Suppressor macrophage treated with lipopolysaccharide for 4 hours (primary cell): ENCODE measurements at regions not wholly inside any gene's neighbourhood (a gene's known extent, or its start where the extent isn't known, plus 50 kb on each side); places are given as distances from the start of the nearest gene placed in this dataset.
"Not testable (repeated sequence)": the region's sequence is repeated elsewhere in the genome, so short reads cannot be mapped to it uniquely, and the experiment has no call there.

Source experiments
- DNase-seq: peaks from one replicate; pipeline ENCODE4 v3.0.0-alpha.2; 2020

- not testable (repeated sequence) for DNase-seq
Observed at GRCh38 chr6:8619408-8619807, 184.1 kb upstream of the SLC35B3 start.

- DNase-seq = no peak
Observed at GRCh38 chr6:8608737-8609136, 173.4 kb upstream of the SLC35B3 start.

GRCh38 chr6:8589941-8590729, 154.8 kb upstream of the SLC35B3 start:
- no peak for DNase-seq

- DNase-seq = no peak
Observed at GRCh38 chr6:8588176-8588575, 152.8 kb upstream of the SLC35B3 start.

- DNase-seq = no peak
Observed at GRCh38 chr6:8583291-8583690, 147.9 kb upstream of the SLC35B3 start.

- no peak for DNase-seq
Observed at GRCh38 chr6:8579372-8579771, 144.0 kb upstream of the SLC35B3 start.

- no peak for DNase-seq
Observed at GRCh38 chr6:8578006-8578405, 142.7 kb upstream of the SLC35B3 start.

GRCh38 chr6:8574749-8575468, 139.6 kb upstream of the SLC35B3 start:
- no peak for DNase-seq

- no peak for DNase-seq
Observed at GRCh38 chr6:8574311-8574710, 139.0 kb upstream of the SLC35B3 start.

GRCh38 chr6:8570256-8570920, 135.0 kb upstream of the SLC35B3 start:
- DNase-seq = no peak

- DNase-seq = no peak
Observed at GRCh38 chr6:8562125-8562524, 126.8 kb upstream of the SLC35B3 start.

GRCh38 chr6:8558953-8559352, 123.6 kb upstream of the SLC35B3 start:
- DNase-seq = no peak

GRCh38 chr6:8557014-8557748, 121.8 kb upstream of the SLC35B3 start:
- no peak for DNase-seq

- peak; percentile 19 for DNase-seq
Observed at GRCh38 chr6:8556370-8557013, 121.1 kb upstream of the SLC35B3 start.

- no peak for DNase-seq
Observed at GRCh38 chr6:8551993-8552392, 116.6 kb upstream of the SLC35B3 start.

- DNase-seq = no peak
Observed at GRCh38 chr6:8551386-8551785, 116.0 kb upstream of the SLC35B3 start.

- DNase-seq = no peak
Observed at GRCh38 chr6:8549074-8549790, 113.9 kb upstream of the SLC35B3 start.

- no peak for DNase-seq
Observed at GRCh38 chr6:8546496-8546895, 111.2 kb upstream of the SLC35B3 start.

- no peak for DNase-seq
Observed at GRCh38 chr6:8545336-8545735, 110.0 kb upstream of the SLC35B3 start.

GRCh38 chr6:8543714-8544113, 108.4 kb upstream of the SLC35B3 start:
- no peak for DNase-seq

GRCh38 chr6:8539453-8539852, 104.1 kb upstream of the SLC35B3 start:
- DNase-seq = no peak

GRCh38 chr6:8536122-8536521, 100.8 kb upstream of the SLC35B3 start:
- no peak for DNase-seq
